ENCODE measurements at regions not wholly inside any gene's neighbourhood (a gene's known extent, or its start where the extent isn't known, plus 50 kb on each side); places are given as distances from the start of the nearest gene placed in this dataset.

GRCh38 chr2:81334046-81334445 is 1029.5 kb upstream of the LRRTM1 start:
- TF ChIP-seq CTCF (optimal IDR thresholded peaks at IDR 0.05 in 1 of 3, IDR thresholded peaks at IDR 0.05 in 1 of 3, conservative IDR thresholded peaks at IDR 0.05 in 1 of 3; ENCODE audit: extremely low read depth in 1 of 3, insufficient read depth in 2 of 3, low read length in 3 of 3) (no peak), EZH2 (IDR thresholded peaks at IDR 0.05; ENCODE audit: low read length) (no peak)
